Testis (tissue), 2 donors: ENCODE measurements at regions not wholly inside any gene's neighbourhood (a gene's known extent, or its start where the extent isn't known, plus 50 kb on each side); places are given as distances from the start of the nearest gene placed in this dataset.

Experiments
- POLR2A ChIP-seq: fragments of 450-650 bp; IDR thresholded peaks from one replicate; pipeline ENCODE4 v1.6.1; 2017; ENCODE audit warnings: antibody characterized with exemption, mild to moderate bottlenecking, moderate library complexity
- TF ChIP-seq, protein P1 (sequence below), 3 experiments: fragments of 450-650 bp in 2 of 3; fragments of 200-600 bp in 1 of 3; sonication (generic) in 1 of 3; IDR thresholded peaks; one replicate each; pipeline ENCODE4 v1.5.1; 2016 to 2019; ENCODE audit warnings: antibody characterized with exemption in 3 of 3, mild to moderate bottlenecking in 2 of 3, moderate library complexity in 1 of 3

DNA sequence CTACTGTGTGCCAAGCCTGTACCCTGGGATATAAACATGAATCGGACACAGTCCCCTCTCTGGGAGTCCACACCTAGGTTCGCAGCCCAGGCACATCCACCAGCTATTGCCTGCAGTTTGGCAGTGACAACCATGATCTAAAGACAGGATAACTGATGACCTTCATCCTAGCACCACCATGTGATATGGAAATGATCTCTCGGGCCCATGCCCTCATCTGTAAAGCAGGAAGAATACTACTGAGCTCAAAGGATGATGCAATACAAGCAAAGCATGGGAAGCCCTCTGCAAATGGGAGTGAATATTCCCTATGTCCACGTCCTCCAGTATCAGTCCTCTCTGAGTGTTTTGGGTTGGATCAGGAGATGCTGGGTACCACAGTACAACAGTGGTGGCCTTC, 80.9 kb upstream of the MSX1 start:
- no peak for TF ChIP-seq POLR2A
- TF ChIP-seq, protein P1, sequence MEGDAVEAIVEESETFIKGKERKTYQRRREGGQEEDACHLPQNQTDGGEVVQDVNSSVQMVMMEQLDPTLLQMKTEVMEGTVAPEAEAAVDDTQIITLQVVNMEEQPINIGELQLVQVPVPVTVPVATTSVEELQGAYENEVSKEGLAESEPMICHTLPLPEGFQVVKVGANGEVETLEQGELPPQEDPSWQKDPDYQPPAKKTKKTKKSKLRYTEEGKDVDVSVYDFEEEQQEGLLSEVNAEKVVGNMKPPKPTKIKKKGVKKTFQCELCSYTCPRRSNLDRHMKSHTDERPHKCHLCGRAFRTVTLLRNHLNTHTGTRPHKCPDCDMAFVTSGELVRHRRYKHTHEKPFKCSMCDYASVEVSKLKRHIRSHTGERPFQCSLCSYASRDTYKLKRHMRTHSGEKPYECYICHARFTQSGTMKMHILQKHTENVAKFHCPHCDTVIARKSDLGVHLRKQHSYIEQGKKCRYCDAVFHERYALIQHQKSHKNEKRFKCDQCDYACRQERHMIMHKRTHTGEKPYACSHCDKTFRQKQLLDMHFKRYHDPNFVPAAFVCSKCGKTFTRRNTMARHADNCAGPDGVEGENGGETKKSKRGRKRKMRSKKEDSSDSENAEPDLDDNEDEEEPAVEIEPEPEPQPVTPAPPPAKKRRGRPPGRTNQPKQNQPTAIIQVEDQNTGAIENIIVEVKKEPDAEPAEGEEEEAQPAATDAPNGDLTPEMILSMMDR (IDR thresholded peaks at IDR 0.05): no peak
